Ishikawa (cell line): ENCODE measurements at regions not wholly inside any gene's neighbourhood (a gene's known extent, or its start where the extent isn't known, plus 50 kb on each side); places are given as distances from the start of the nearest gene placed in this dataset.

Source experiments
- CEBPB ChIP-seq: IDR thresholded peaks from 2 replicates; pipeline ENCODE4 v1.6.1; 2012
- CREB1 ChIP-seq: IDR thresholded peaks from 2 replicates; pipeline ENCODE4 v1.6.1; 2012; ENCODE audit warnings: low read depth
- EGR1 ChIP-seq: IDR thresholded peaks from 2 replicates; pipeline ENCODE4 v1.6.1; 2012
- EP300 ChIP-seq: IDR thresholded peaks from 2 replicates; pipeline ENCODE4 v1.6.1; 2012; ENCODE audit warnings: borderline replicate concordance
- FOXM1 ChIP-seq: IDR thresholded peaks from 2 replicates; pipeline ENCODE4 v1.6.1; 2012; ENCODE audit warnings: low read depth, borderline replicate concordance
- MAX ChIP-seq: IDR thresholded peaks from 2 replicates; pipeline ENCODE4 v1.6.1; 2012
- NFIC ChIP-seq: IDR thresholded peaks from 2 replicates; pipeline ENCODE4 v1.6.1; 2012
- RAD21 ChIP-seq: IDR thresholded peaks from 2 replicates; pipeline ENCODE4 v1.6.1; 2012; ENCODE audit warnings: low read depth
- REST ChIP-seq: IDR thresholded peaks from 2 replicates; pipeline ENCODE4 v1.6.1; 2012; ENCODE audit warnings: low read depth, mild to moderate bottlenecking
- TAF1 ChIP-seq: IDR thresholded peaks from 2 replicates; pipeline ENCODE4 v1.6.1; 2012; ENCODE audit warnings: low read depth, mild to moderate bottlenecking
- TCF12 ChIP-seq: IDR thresholded peaks from 2 replicates; pipeline ENCODE4 v1.6.1; 2012; ENCODE audit warnings: low read depth
- TEAD4 ChIP-seq: IDR thresholded peaks from 2 replicates; pipeline ENCODE4 v1.6.1; 2012
- USF1 ChIP-seq: IDR thresholded peaks from 2 replicates; pipeline ENCODE4 v1.6.1; 2012
- YY1 ChIP-seq: IDR thresholded peaks from 2 replicates; pipeline ENCODE4 v1.6.1; 2012; ENCODE audit warnings: low read depth
- ZBTB7A ChIP-seq: IDR thresholded peaks from 2 replicates; pipeline ENCODE4 v1.6.1; 2012; ENCODE audit warnings: low read depth

GRCh38 chr2:217489145-217489960, 513.4 kb downstream of the TNS1 start:
- TF ChIP-seq YY1 = no peak
- TF ChIP-seq USF1 = no peak
- no peak for TF ChIP-seq CEBPB
- no peak for TF ChIP-seq RAD21
- TF ChIP-seq FOXM1 = no peak
- TF ChIP-seq REST = no peak
- no peak for TF ChIP-seq EGR1
- TF ChIP-seq TCF12 = no peak
- no peak for TF ChIP-seq TEAD4
- no peak for TF ChIP-seq MAX
- TF ChIP-seq EP300 = no peak
- TF ChIP-seq TAF1 = no peak
- TF ChIP-seq CREB1 = no peak
- no peak for TF ChIP-seq ZBTB7A
- TF ChIP-seq NFIC = no peak

- TF ChIP-seq TEAD4 (no peak), TCF12 (no peak), USF1 (no peak), CEBPB (no peak), EP300 (no peak), FOXM1 (no peak), REST (no peak)
These were observed 518.7 kb downstream of the TNS1 start for GRCh38 chr2:217484046-217484445.

- no peak for TF ChIP-seq ZBTB7A
- TF ChIP-seq NFIC = no peak
- TF ChIP-seq MAX = no peak
- TF ChIP-seq EGR1 = no peak
- no peak for TF ChIP-seq USF1
- TF ChIP-seq RAD21 = no peak
- TF ChIP-seq EP300 = no peak
- no peak for TF ChIP-seq TAF1
- no peak for TF ChIP-seq YY1
- TF ChIP-seq FOXM1 = no peak
- no peak for TF ChIP-seq CEBPB
- TF ChIP-seq TEAD4 = no peak
- TF ChIP-seq REST = no peak
- TF ChIP-seq TCF12 = no peak
- no peak for TF ChIP-seq CREB1
These were observed 520.6 kb downstream of the TNS1 start for GRCh38 chr2:217482056-217482710.
